ENCODE measurements at regions not wholly inside any gene's neighbourhood (a gene's known extent, or its start where the extent isn't known, plus 50 kb on each side); places are given as distances from the start of the nearest gene placed in this dataset.

DNA sequence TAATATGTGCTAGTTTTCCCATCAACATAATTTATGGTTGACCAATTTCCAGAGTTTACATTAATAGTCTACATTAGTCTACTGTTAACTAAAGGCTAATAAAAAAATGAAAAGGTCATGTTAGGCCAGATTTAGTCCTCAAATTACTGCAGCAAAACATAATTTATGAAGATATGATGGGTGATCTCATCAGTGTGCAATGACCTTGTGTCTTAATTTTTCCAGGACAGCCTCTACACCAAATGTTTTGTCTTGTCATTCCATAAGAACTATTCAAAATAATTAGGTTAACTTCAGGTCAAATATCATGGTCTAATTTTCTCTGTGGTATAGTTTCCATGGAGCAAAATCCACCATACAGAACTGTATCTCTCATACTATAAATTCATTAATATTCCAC lies 234.2 kb downstream of the COL12A1 start:
- intact Hi-C loops (cut with DNase I): no loop called here
- H3K4me1 ChIP-seq: peaks cover 0 to 26% (median 5%) of the 10 kb centered on the region in 3 donors
- H3K27ac ChIP-seq: no peak overlapping the region
- no peaks in the 10 kb centered on the region for H3K36me3 ChIP-seq
- no peaks in the 10 kb centered on the region for H3K9me3 ChIP-seq
- no peak for DNase-seq
- TF ChIP-seq, protein P1, sequence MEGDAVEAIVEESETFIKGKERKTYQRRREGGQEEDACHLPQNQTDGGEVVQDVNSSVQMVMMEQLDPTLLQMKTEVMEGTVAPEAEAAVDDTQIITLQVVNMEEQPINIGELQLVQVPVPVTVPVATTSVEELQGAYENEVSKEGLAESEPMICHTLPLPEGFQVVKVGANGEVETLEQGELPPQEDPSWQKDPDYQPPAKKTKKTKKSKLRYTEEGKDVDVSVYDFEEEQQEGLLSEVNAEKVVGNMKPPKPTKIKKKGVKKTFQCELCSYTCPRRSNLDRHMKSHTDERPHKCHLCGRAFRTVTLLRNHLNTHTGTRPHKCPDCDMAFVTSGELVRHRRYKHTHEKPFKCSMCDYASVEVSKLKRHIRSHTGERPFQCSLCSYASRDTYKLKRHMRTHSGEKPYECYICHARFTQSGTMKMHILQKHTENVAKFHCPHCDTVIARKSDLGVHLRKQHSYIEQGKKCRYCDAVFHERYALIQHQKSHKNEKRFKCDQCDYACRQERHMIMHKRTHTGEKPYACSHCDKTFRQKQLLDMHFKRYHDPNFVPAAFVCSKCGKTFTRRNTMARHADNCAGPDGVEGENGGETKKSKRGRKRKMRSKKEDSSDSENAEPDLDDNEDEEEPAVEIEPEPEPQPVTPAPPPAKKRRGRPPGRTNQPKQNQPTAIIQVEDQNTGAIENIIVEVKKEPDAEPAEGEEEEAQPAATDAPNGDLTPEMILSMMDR (IDR thresholded peaks at IDR 0.05): no peak
- H3K27me3 ChIP-seq: no peaks in the 10 kb centered on the region
- H3K4me3 ChIP-seq: no peak overlapping the region

GRCh38 chr6:74969591-74970267 lies 236.1 kb downstream of the COL12A1 start:
- intact Hi-C loops (cut with DNase I): no loop called here
- Histone ChIP-seq H3K27ac (no peak overlapping the region), H3K4me3 (no peak overlapping the region), H3K4me1 (peaks cover 0 to 17% (median 5%) of the 10 kb centered on the region in 3 donors), H3K27me3 (no peaks in the 10 kb centered on the region), H3K36me3 (no peaks in the 10 kb centered on the region), H3K9me3 (peaks cover 0 to 16% (median 5%) of the 10 kb centered on the region in 3 donors)
- 32 to 42% methylated on average over 4 of the region's 4 CpGs for WGBS, 2 donors
- no peak for DNase-seq
- TF ChIP-seq POLR2A (IDR thresholded peaks at IDR 0.05): no peak
- TF ChIP-seq, protein P1 (IDR thresholded peaks at IDR 0.05): no peak

- Histone ChIP-seq H3K4me3 (no peak overlapping the region), H3K9me3 (peaks cover 0 to 23% (median 5%) of the 10 kb centered on the region in 3 donors), H3K4me1 (peaks cover 0 to 6% (median 0%) of the 10 kb centered on the region in 3 donors), H3K27ac (no peak overlapping the region), H3K27me3 (no peaks in the 10 kb centered on the region), H3K36me3 (no peaks in the 10 kb centered on the region)
- TF ChIP-seq POLR2A (IDR thresholded peaks at IDR 0.05): no peak
- TF ChIP-seq, protein P1 (IDR thresholded peaks at IDR 0.05): no peak
- 85 to 86% methylated on average over 1 of the region's 1 CpG for WGBS, 2 donors
- intact Hi-C loops (cut with DNase I): no loop called here
- no peak for DNase-seq
Measured at GRCh38 chr6:74967821-74968220, 238.0 kb downstream of the COL12A1 start.

GRCh38 chr6:74966712-74967111 lies 239.1 kb downstream of the COL12A1 start:
- peaks cover 0 to 6% (median 0%) of the 10 kb centered on the region in 3 donors for H3K4me1 ChIP-seq
- 87 to 88% methylated on average over 2 of the region's 2 CpGs for WGBS, 2 donors
- peaks cover 0 to 23% (median 5%) of the 10 kb centered on the region in 3 donors for H3K9me3 ChIP-seq
- no peak for DNase-seq
- TF ChIP-seq, protein P1 (IDR thresholded peaks at IDR 0.05): no peak
- no peak for TF ChIP-seq POLR2A (IDR thresholded peaks at IDR 0.05)
- no peaks in the 10 kb centered on the region for H3K36me3 ChIP-seq
- H3K4me3 ChIP-seq: no peak overlapping the region
- no peaks in the 10 kb centered on the region for H3K27me3 ChIP-seq
- H3K27ac ChIP-seq: no peak overlapping the region
- intact Hi-C loops (cut with DNase I): no loop called here

- Histone ChIP-seq H3K4me3 (no peak overlapping the region), H3K27ac (no peak overlapping the region), H3K27me3 (no peaks in the 10 kb centered on the region), H3K9me3 (peaks cover 0 to 23% (median 5%) of the 10 kb centered on the region in 3 donors), H3K4me1 (peaks cover 0 to 6% (median 0%) of the 10 kb centered on the region in 3 donors), H3K36me3 (no peaks in the 10 kb centered on the region)
- intact Hi-C loops (cut with DNase I): no loop called here
- TF ChIP-seq, protein P1 (IDR thresholded peaks at IDR 0.05): no peak
- TF ChIP-seq POLR2A (IDR thresholded peaks at IDR 0.05): no peak
- DNase-seq: no peak
- WGBS, 2 donors: 73 to 92% methylated on average over 2 of the region's 2 CpGs
Measured at GRCh38 chr6:74964871-74965441, 240.9 kb downstream of the COL12A1 start.
